BLaER1 (cell line): ENCODE measurements at regions not wholly inside any gene's neighbourhood (a gene's known extent, or its start where the extent isn't known, plus 50 kb on each side); places are given as distances from the start of the nearest gene placed in this dataset.

Source experiments
- H3K27ac ChIP-seq: shearing (Covaris generic); formaldehyde crosslinking; 2 replicates; pipeline ENCODE4 v1.8.1; 2022
- H3K27me3 ChIP-seq: shearing (Covaris generic); formaldehyde crosslinking; 2 replicates; pipeline ENCODE4 v1.8.1; 2022
- H3K36me3 ChIP-seq: shearing (Covaris generic); formaldehyde crosslinking; 2 replicates; pipeline ENCODE4 v1.8.1; 2022
- H3K4me1 ChIP-seq: shearing (Covaris generic); formaldehyde crosslinking; 2 replicates; pipeline ENCODE4 v1.8.1; 2022
- H3K4me2 ChIP-seq: shearing (Covaris generic); formaldehyde crosslinking; 2 replicates; pipeline ENCODE4 v1.8.1; 2022
- H3K4me3 ChIP-seq: shearing (Covaris generic); formaldehyde crosslinking; 2 replicates; pipeline ENCODE4 v1.8.1; 2022
- H3K9ac ChIP-seq: shearing (Covaris generic); formaldehyde crosslinking; 2 replicates; pipeline ENCODE4 v1.8.1; 2022
- H3K9me3 ChIP-seq: shearing (Covaris generic); formaldehyde crosslinking; 2 replicates; pipeline ENCODE4 v1.8.1; 2022
- H4K20me1 ChIP-seq: shearing (Covaris generic); formaldehyde crosslinking; 2 replicates; pipeline ENCODE4 v1.8.1; 2022
- Cebpa-rat ChIP-seq: shearing (Covaris generic); IDR thresholded peaks from 2 replicates; pipeline ENCODE4 v1.8.1; 2022

GRCh38 chr9:129359162-129359811 lies 181.2 kb upstream of the IER5L start:
- no peak overlapping the region for H3K4me2 ChIP-seq
- no peak overlapping the region for H3K27ac ChIP-seq
- no peaks in the 10 kb centered on the region for H4K20me1 ChIP-seq
- H3K9me3 ChIP-seq = peaks cover 15% of the 10 kb centered on the region
- H3K36me3 ChIP-seq = peaks cover 4% of the 10 kb centered on the region; the same call in 1 of the 2 replicates
- H3K4me3 ChIP-seq = no peak overlapping the region
- no peaks in the 10 kb centered on the region for H3K27me3 ChIP-seq
- H3K9ac ChIP-seq = no peak overlapping the region
- H3K4me1 ChIP-seq = peaks cover 82% of the 10 kb centered on the region
- TF ChIP-seq Cebpa-rat = no peak

GRCh38 chr9:129358621-129359154 lies 180.6 kb upstream of the IER5L start:
- H3K4me2 ChIP-seq = peak overlapping the region; percentile 70
- no peak overlapping the region for H3K27ac ChIP-seq
- H3K36me3 ChIP-seq = peaks cover 4% of the 10 kb centered on the region; the same call in 1 of the 2 replicates
- no peak for TF ChIP-seq Cebpa-rat
- no peaks in the 10 kb centered on the region for H4K20me1 ChIP-seq
- H3K4me3 ChIP-seq = no peak overlapping the region
- H3K9ac ChIP-seq = no peak overlapping the region
- peaks cover 15% of the 10 kb centered on the region for H3K9me3 ChIP-seq
- H3K4me1 ChIP-seq = peaks cover 82% of the 10 kb centered on the region
- H3K27me3 ChIP-seq = no peaks in the 10 kb centered on the region

GRCh38 chr9:129357773-129358245 lies 179.7 kb upstream of the IER5L start:
- peaks cover 15% of the 10 kb centered on the region for H3K9me3 ChIP-seq
- H3K4me3 ChIP-seq = no peak overlapping the region
- peak overlapping the region; percentile 70 for H3K4me2 ChIP-seq
- TF ChIP-seq Cebpa-rat = no peak
- no peak overlapping the region for H3K27ac ChIP-seq
- no peaks in the 10 kb centered on the region for H3K27me3 ChIP-seq
- H3K9ac ChIP-seq = no peak overlapping the region
- peaks cover 82% of the 10 kb centered on the region for H3K4me1 ChIP-seq
- H3K36me3 ChIP-seq = peaks cover 4% of the 10 kb centered on the region; the same call in 1 of the 2 replicates
- H4K20me1 ChIP-seq = no peaks in the 10 kb centered on the region

- H3K36me3 ChIP-seq = peaks cover 4% of the 10 kb centered on the region; the same call in 1 of the 2 replicates
- peaks cover 15% of the 10 kb centered on the region for H3K9me3 ChIP-seq
- no peak overlapping the region for H3K9ac ChIP-seq
- no peak overlapping the region for H3K4me3 ChIP-seq
- H3K4me2 ChIP-seq = peak overlapping the region; percentile 70
- no peaks in the 10 kb centered on the region for H3K27me3 ChIP-seq
- peaks cover 82% of the 10 kb centered on the region for H3K4me1 ChIP-seq
- no peak for TF ChIP-seq Cebpa-rat
- no peaks in the 10 kb centered on the region for H4K20me1 ChIP-seq
- no peak overlapping the region for H3K27ac ChIP-seq
These were observed 179.1 kb upstream of the IER5L start for GRCh38 chr9:129356871-129357772.

GRCh38 chr9:129355631-129356030 lies 177.6 kb upstream of the IER5L start:
- Histone ChIP-seq H3K27ac (no peak overlapping the region), H3K9ac (no peak overlapping the region), H3K9me3 (peaks cover 15% of the 10 kb centered on the region), H3K36me3 (peaks cover 4% of the 10 kb centered on the region; the same call in 1 of the 2 replicates), H4K20me1 (no peaks in the 10 kb centered on the region), H3K4me2 (no peak overlapping the region), H3K4me1 (peaks cover 80% of the 10 kb centered on the region), H3K4me3 (no peak overlapping the region), H3K27me3 (no peaks in the 10 kb centered on the region)
- TF ChIP-seq Cebpa-rat = no peak

GRCh38 chr9:129354498-129354897 lies 176.4 kb upstream of the IER5L start:
- Histone ChIP-seq H3K4me3 (no peak overlapping the region), H3K36me3 (peaks cover 4% of the 10 kb centered on the region; the same call in 1 of the 2 replicates), H3K9ac (no peak overlapping the region), H3K27me3 (no peaks in the 10 kb centered on the region), H4K20me1 (no peaks in the 10 kb centered on the region), H3K9me3 (peaks cover 15% of the 10 kb centered on the region), H3K27ac (no peak overlapping the region), H3K4me1 (peaks cover 85% of the 10 kb centered on the region), H3K4me2 (no peak overlapping the region)
- TF ChIP-seq Cebpa-rat = no peak

GRCh38 chr9:129353697-129354336 lies 175.8 kb upstream of the IER5L start:
- H3K9me3 ChIP-seq = peaks cover 15% of the 10 kb centered on the region
- H3K27me3 ChIP-seq = no peaks in the 10 kb centered on the region
- 0 out of 2 replicates have a peak overlapping the region, but pooled peaks have one; percentile 85 for H3K27ac ChIP-seq
- no peak overlapping the region for H3K9ac ChIP-seq
- peaks cover 86% of the 10 kb centered on the region for H3K4me1 ChIP-seq
- H3K4me3 ChIP-seq = no peak overlapping the region
- peaks cover 4% of the 10 kb centered on the region; the same call in 1 of the 2 replicates for H3K36me3 ChIP-seq
- H3K4me2 ChIP-seq = peak overlapping the region; percentile 92
- TF ChIP-seq Cebpa-rat = no peak
- H4K20me1 ChIP-seq = no peaks in the 10 kb centered on the region

- H3K27me3 ChIP-seq = no peaks in the 10 kb centered on the region
- H3K36me3 ChIP-seq = peaks cover 4% of the 10 kb centered on the region; the same call in 1 of the 2 replicates
- peaks cover 71% of the 10 kb centered on the region for H3K4me1 ChIP-seq
- H3K9ac ChIP-seq = peak overlapping the region; percentile 73
- H3K4me3 ChIP-seq = peak overlapping the region; percentile 66
- TF ChIP-seq Cebpa-rat = no peak
- H4K20me1 ChIP-seq = no peaks in the 10 kb centered on the region
- peak overlapping the region; percentile 85 for H3K27ac ChIP-seq
- H3K4me2 ChIP-seq = peak overlapping the region; percentile 92
- peaks cover 15% of the 10 kb centered on the region for H3K9me3 ChIP-seq
These were observed 174.2 kb upstream of the IER5L start for GRCh38 chr9:129352146-129352865.
